Progenitor cell of endocrine pancreas (in vitro differentiated cells): ENCODE measurements at regions not wholly inside any gene's neighbourhood (a gene's known extent, or its start where the extent isn't known, plus 50 kb on each side); places are given as distances from the start of the nearest gene placed in this dataset.

ENCODE experiments used
- DNase-seq: peaks from one replicate; pipeline ENCODE4 v3.0.0; 2021; ENCODE audit warnings: low spot score; ENCODE audit not compliant: unreplicated experiment
- H3K27ac Mint-ChIP-seq: 2 replicates; pipeline ENCODE4 v1.8.0; 2021; ENCODE audit warnings: mild to moderate bottlenecking, moderate library complexity, mixed read lengths
- H3K27me3 Mint-ChIP-seq: 2 replicates; pipeline ENCODE4 v1.8.0; 2021; ENCODE audit warnings: mixed read lengths
- H3K36me3 Mint-ChIP-seq: 2 replicates; pipeline ENCODE4 v1.8.0; 2022; ENCODE audit warnings: mixed read lengths; ENCODE audit not compliant: insufficient read depth
- H3K4me1 Mint-ChIP-seq: 2 replicates; pipeline ENCODE4 v1.8.0; 2021; ENCODE audit warnings: low read depth, mixed read lengths
- H3K4me3 Mint-ChIP-seq: 2 replicates; pipeline ENCODE4 v1.8.0; 2021; ENCODE audit warnings: low read depth, mild to moderate bottlenecking, moderate library complexity, mixed read lengths
- H3K9me3 Mint-ChIP-seq: 2 replicates; pipeline ENCODE4 v1.8.0; 2021; ENCODE audit warnings: low read depth, mixed read lengths
- TF ChIP-seq, protein P1 (sequence below): fragments of 200-600 bp; sonication (generic); IDR thresholded peaks from one replicate; pipeline ENCODE4 v1.5.0; 2021; ENCODE audit warnings: antibody characterized with exemption, mild to moderate bottlenecking; ENCODE audit not compliant: unreplicated experiment

DNA sequence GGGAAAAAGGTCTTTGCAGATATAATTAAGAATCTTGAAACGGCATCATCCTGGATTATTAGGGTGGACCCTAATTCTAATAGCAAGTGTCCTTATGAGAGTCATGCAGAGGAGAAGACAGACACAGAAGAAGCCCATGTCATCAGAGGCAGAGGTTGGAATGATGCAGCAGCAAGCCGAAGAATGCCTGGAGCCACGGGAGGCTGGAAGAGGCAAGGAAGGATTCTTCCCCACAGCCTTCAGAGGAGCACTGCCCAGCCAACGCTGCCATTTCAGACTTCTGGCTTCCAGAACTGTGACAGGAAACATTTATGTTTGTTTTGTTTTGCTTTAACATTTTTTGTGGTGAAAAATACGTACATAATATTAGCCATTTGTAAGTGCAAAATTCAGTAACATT lies 72.3 kb downstream of the MCFD2 start:
- TF ChIP-seq, protein P1, sequence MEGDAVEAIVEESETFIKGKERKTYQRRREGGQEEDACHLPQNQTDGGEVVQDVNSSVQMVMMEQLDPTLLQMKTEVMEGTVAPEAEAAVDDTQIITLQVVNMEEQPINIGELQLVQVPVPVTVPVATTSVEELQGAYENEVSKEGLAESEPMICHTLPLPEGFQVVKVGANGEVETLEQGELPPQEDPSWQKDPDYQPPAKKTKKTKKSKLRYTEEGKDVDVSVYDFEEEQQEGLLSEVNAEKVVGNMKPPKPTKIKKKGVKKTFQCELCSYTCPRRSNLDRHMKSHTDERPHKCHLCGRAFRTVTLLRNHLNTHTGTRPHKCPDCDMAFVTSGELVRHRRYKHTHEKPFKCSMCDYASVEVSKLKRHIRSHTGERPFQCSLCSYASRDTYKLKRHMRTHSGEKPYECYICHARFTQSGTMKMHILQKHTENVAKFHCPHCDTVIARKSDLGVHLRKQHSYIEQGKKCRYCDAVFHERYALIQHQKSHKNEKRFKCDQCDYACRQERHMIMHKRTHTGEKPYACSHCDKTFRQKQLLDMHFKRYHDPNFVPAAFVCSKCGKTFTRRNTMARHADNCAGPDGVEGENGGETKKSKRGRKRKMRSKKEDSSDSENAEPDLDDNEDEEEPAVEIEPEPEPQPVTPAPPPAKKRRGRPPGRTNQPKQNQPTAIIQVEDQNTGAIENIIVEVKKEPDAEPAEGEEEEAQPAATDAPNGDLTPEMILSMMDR, result no peak
- no peak overlapping the region for H3K27ac Mint-ChIP-seq
- no peak overlapping the region for H3K4me3 Mint-ChIP-seq

DNA sequence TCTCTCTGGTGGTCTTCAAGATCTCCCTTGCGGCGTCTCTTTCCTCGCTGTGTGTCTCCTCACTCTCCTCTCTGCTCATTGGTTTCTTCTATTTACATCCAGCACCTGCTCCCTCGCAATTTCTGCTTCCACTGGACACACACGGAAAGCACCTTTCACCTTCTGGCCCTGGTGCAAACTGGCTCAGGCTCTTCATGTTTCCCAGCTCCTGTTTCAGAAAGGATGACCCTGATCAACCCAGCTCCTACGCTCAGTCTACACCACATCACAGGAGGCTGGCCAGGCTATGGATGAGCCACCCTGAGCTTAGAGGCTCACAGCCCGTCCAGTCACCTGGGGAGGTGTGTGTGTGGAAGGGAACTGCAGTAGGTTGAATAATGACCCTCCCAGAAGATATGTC lies 72.7 kb downstream of the MCFD2 start:
- Mint-ChIP-seq H3K4me1 (no peaks in the 10 kb centered on the region), H3K4me3 (no peak overlapping the region), H3K9me3 (no peaks in the 10 kb centered on the region)

More for the DNA sequence above, 72.3 kb downstream of the MCFD2 start:
- DNase-seq, result no peak
- Mint-ChIP-seq H3K9me3 (no peaks in the 10 kb centered on the region), H3K36me3 (no peaks in the 10 kb centered on the region), H3K4me1 (no peaks in the 10 kb centered on the region), H3K27me3 (peaks cover 23% of the 10 kb centered on the region)

DNA sequence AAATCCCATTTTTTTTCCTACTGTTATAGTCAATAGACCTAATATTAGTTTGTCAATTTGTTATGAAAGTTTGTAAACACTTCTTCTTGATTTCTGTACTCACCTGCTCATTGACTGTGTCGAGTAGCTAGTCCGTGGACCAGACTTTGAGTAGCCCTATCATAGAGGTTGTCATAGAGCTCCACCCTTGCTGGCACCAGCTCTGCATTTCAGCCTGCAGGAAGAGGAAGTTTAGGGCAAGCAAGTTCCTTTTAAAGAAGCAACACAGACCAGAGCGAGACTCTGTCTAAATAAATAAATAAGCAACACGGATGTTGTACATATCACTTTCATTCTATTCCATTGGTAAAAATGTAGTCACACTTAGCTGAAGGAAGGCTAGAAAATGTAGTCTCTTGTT lies 74.0 kb downstream of the MCFD2 start:
- TF ChIP-seq, protein P1, result no peak
- Mint-ChIP-seq H3K27me3 (peaks cover 20% of the 10 kb centered on the region), H3K4me1 (no peaks in the 10 kb centered on the region), H3K4me3 (no peak overlapping the region), H3K27ac (no peak overlapping the region), H3K36me3 (no peaks in the 10 kb centered on the region), H3K9me3 (no peaks in the 10 kb centered on the region)
- DNase-seq, result no peak

More for the DNA sequence above, 72.7 kb downstream of the MCFD2 start:
- TF ChIP-seq, protein P1, result no peak
- Mint-ChIP-seq H3K27ac (peak overlapping the region; percentile 72), H3K36me3 (no peaks in the 10 kb centered on the region), H3K27me3 (peaks cover 20% of the 10 kb centered on the region)
- no peak for DNase-seq

DNA sequence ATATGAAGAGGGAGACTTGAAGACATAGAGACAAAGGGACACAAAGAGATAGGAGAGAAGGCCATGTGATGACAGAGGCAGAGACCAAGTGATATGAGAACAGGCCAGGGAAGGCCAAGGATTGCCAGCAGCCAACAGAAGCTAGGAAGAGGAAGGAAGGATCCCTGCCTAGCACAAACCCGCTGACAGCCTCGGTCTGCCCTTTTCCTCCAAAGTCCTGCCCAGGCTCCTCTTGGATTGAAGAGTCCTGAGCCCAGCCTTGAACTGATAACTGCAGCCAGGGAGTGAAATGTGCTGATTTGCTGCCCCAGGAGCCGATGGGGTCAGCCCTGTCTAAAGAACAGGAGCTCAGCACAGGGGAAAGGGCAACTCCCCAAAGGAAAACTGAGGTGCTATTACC lies 76.6 kb downstream of the MCFD2 start:
- H3K4me1 Mint-ChIP-seq, result no peaks in the 10 kb centered on the region
- H3K9me3 Mint-ChIP-seq, result no peaks in the 10 kb centered on the region
- DNase-seq, result no peak
- H3K27ac Mint-ChIP-seq, result no peak overlapping the region
- H3K36me3 Mint-ChIP-seq, result no peaks in the 10 kb centered on the region
- peaks cover 6% of the 10 kb centered on the region for H3K27me3 Mint-ChIP-seq
- TF ChIP-seq, protein P1, result no peak
- no peak overlapping the region for H3K4me3 Mint-ChIP-seq

DNA sequence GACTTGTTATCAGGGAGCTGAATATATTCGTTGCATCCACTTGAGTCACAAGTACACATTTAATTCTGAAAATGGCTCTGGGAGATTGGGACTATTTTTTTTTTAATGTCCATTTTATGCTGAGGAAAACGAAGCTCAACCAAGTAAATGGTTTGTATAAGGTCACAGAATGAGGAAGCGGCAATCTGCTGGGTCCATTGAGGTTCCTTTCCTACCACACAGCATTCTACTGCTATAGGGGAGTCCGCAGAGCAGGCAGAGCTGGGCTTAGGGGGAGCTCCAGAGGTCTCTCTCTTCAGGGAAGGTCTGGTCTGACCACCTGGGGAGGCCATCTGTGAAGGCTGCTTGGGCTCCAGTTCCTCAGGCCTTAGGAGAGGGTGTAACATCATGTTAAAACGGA lies 77.9 kb downstream of the MCFD2 start:
- H3K9me3 Mint-ChIP-seq, result peaks cover 3% of the 10 kb centered on the region
- no peaks in the 10 kb centered on the region for H3K4me1 Mint-ChIP-seq
- H3K4me3 Mint-ChIP-seq, result no peak overlapping the region
- H3K36me3 Mint-ChIP-seq, result no peaks in the 10 kb centered on the region
- no peak for DNase-seq
- H3K27me3 Mint-ChIP-seq, result no peaks in the 10 kb centered on the region
- TF ChIP-seq, protein P1, result no peak
- no peak overlapping the region for H3K27ac Mint-ChIP-seq

DNA sequence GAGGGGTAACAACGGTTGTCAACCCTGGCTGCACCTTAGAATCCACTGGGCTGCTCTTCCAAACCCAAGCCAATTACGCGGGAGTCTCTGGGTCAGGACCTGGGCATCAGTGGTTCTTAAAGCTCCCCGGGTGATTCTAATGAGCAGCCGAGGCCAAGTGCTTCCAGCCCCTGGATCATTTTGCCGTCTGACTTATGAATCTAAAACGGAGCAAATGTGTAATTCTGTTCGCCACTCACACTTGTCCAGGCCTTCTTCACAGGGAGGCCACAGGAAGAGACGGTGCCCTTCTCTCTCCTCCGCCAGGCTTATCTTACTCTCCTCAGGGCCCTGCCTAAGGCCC lies 78.5 kb downstream of the MCFD2 start:
- Mint-ChIP-seq H3K9me3 (peaks cover 3% of the 10 kb centered on the region), H3K4me1 (no peaks in the 10 kb centered on the region), H3K27me3 (no peaks in the 10 kb centered on the region), H3K36me3 (no peaks in the 10 kb centered on the region), H3K27ac (no peak overlapping the region), H3K4me3 (no peak overlapping the region)
- TF ChIP-seq, protein P1, result no peak
- DNase-seq, result no peak
